Hepatocyte (in vitro differentiated cells): ENCODE measurements at regions not wholly inside any gene's neighbourhood (a gene's known extent, or its start where the extent isn't known, plus 50 kb on each side); places are given as distances from the start of the nearest gene placed in this dataset.

ENCODE experiments used
- DNase-seq: peaks from one replicate; pipeline ENCODE4 v3.0.0-alpha.2; 2016; ENCODE audit warnings: low spot score
- H2AFZ ChIP-seq: fragments of 200-600 bp; sonication (generic); 2 replicates; pipeline ENCODE4 v1.6.0; 2016; ENCODE audit warnings: antibody characterized with exemption, mild to moderate bottlenecking
- H3K27ac ChIP-seq: fragments of 200-600 bp; sonication (generic); 2 replicates; pipeline ENCODE4 v1.5.1; 2016; ENCODE audit warnings: mild to moderate bottlenecking
- H3K27me3 ChIP-seq: fragments of 200-600 bp; sonication (generic); 2 replicates; pipeline ENCODE4 v1.6.1; 2016
- H3K36me3 ChIP-seq: fragments of 200-600 bp; sonication (generic); replicated peaks from 2 replicates; pipeline ENCODE4 v1.5.1; 2016; ENCODE audit warnings: low read depth; ENCODE audit not compliant: insufficient read depth
- H3K4me1 ChIP-seq: fragments of 200-600 bp; sonication (generic); 2 replicates; pipeline ENCODE4 v1.5.1; 2016; ENCODE audit warnings: mild to moderate bottlenecking, moderate library complexity; ENCODE audit not compliant: insufficient read depth
- H3K4me2 ChIP-seq: fragments of 200-600 bp; sonication (generic); 2 replicates; pipeline ENCODE4 v1.6.0; 2016
- H3K4me3 ChIP-seq: fragments of 200-600 bp; sonication (generic); 2 replicates; pipeline ENCODE4 v1.5.1; 2016; ENCODE audit warnings: mild to moderate bottlenecking
- H3K79me2 ChIP-seq: fragments of 200-600 bp; sonication (generic); 2 replicates; pipeline ENCODE4 v1.6.0; 2017; ENCODE audit warnings: mild to moderate bottlenecking
- H3K9me2 ChIP-seq: fragments of 200-600 bp; sonication (generic); replicated peaks from 2 replicates; pipeline ENCODE4 v1.6.0; 2017; ENCODE audit warnings: mild to moderate bottlenecking; ENCODE audit not compliant: insufficient read depth
- H3K9me3 ChIP-seq: fragments of 200-600 bp; sonication (generic); 2 replicates; pipeline ENCODE4 v1.5.1; 2016; ENCODE audit warnings: low read depth, mild to moderate bottlenecking
- H4K20me1 ChIP-seq: fragments of 200-600 bp; sonication (generic); 2 replicates; pipeline ENCODE4 v1.6.0; 2016; ENCODE audit warnings: mild to moderate bottlenecking; ENCODE audit not compliant: insufficient read depth, poor library complexity, severe bottlenecking
- EZH2 ChIP-seq: fragments of 200-600 bp; sonication (generic); IDR thresholded peaks from 2 replicates; pipeline ENCODE4 v1.6.1; 2016; ENCODE audit warnings: antibody characterized with exemption, mild to moderate bottlenecking, borderline replicate concordance
- EZH2phosphoT487 ChIP-seq: fragments of 200-600 bp; sonication (generic); IDR thresholded peaks from one replicate; pipeline ENCODE4 v1.6.1; 2018; ENCODE audit warnings: antibody characterized with exemption, mild to moderate bottlenecking, low read depth, moderate library complexity; ENCODE audit not compliant: unreplicated experiment, severe bottlenecking
- WGBS: methylation state at CpG from one replicate; pipeline ENCODE4 v1.1.6; 2016; ENCODE audit warnings: low lambda C conversion rate; ENCODE audit errors: missing lambda C conversion rate; 5-methylcytosine and 5-hydroxymethylcytosine counted together
- TF ChIP-seq, protein P1 (sequence below): fragments of 200-600 bp; sonication (generic); IDR thresholded peaks from 2 replicates; pipeline ENCODE4 v1.5.1; 2016; ENCODE audit warnings: antibody characterized with exemption, mild to moderate bottlenecking; ENCODE audit not compliant: poor library complexity

DNA sequence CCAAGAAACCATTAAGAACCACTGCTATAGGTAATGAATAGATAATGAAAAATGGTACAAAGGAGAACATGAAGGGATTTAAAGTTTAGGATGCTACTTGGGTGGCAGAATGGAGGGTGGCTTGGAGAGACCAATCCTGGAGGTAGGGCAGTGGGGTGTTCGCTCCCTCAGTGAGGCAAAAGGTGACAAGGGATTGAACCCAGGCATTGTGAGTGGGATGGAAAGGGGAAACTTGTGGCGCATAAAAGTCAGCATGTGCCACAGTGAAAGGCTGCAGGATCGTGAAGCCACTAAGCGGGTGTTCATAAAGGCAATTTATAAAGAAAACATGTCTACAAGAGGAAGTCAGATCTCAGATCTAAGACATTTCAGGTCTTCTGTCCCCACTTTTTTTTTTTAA lies 76.7 kb upstream of the SLC38A2 start:
- Histone ChIP-seq H2AFZ (no peak overlapping the region), H3K36me3 (no peaks in the 10 kb centered on the region), H3K79me2 (no peaks in the 10 kb centered on the region), H3K9me3 (no peaks in the 10 kb centered on the region), H3K27me3 (no peaks in the 10 kb centered on the region), H3K4me1 (peaks cover 13% of the 10 kb centered on the region), H3K27ac (no peak overlapping the region), H3K4me3 (no peak overlapping the region), H4K20me1 (no peaks in the 10 kb centered on the region), H3K4me2 (no peak overlapping the region), H3K9me2 (no peaks in the 10 kb centered on the region)
- no peak for DNase-seq
- WGBS: 89% methylated on average over 4 of the region's 4 CpGs
- no peak for TF ChIP-seq EZH2

DNA sequence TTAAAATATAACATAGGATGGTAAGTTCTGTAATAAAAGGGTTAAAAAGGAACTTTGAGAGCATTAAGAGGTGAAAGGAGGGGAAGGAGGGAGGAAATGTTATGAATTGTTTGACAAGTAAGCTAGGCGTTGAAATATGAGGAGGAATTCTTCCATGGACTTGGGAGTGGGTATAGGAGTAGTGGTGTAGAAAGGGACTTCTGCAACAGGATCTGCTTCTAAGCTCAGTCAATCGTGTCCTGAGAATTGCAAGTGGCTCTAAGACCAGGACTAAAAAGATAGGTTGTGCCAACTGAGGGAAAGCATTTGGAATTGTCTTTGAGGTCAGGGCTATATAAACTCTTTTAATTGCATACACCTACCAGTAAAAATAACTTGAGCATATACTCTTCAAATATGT lies 74.1 kb upstream of the SLC38A2 start:
- H3K9me2 ChIP-seq: no peaks in the 10 kb centered on the region
- no peak for DNase-seq
- no peaks in the 10 kb centered on the region for H3K9me3 ChIP-seq
- peaks cover 10% of the 10 kb centered on the region for H3K4me1 ChIP-seq
- 40% methylated on average over 2 of the region's 2 CpGs for WGBS
- H2AFZ ChIP-seq: no peak overlapping the region
- no peaks in the 10 kb centered on the region for H3K27me3 ChIP-seq
- H3K79me2 ChIP-seq: no peaks in the 10 kb centered on the region
- H3K4me2 ChIP-seq: no peak overlapping the region
- TF ChIP-seq EZH2: no peak
- TF ChIP-seq, protein P1, sequence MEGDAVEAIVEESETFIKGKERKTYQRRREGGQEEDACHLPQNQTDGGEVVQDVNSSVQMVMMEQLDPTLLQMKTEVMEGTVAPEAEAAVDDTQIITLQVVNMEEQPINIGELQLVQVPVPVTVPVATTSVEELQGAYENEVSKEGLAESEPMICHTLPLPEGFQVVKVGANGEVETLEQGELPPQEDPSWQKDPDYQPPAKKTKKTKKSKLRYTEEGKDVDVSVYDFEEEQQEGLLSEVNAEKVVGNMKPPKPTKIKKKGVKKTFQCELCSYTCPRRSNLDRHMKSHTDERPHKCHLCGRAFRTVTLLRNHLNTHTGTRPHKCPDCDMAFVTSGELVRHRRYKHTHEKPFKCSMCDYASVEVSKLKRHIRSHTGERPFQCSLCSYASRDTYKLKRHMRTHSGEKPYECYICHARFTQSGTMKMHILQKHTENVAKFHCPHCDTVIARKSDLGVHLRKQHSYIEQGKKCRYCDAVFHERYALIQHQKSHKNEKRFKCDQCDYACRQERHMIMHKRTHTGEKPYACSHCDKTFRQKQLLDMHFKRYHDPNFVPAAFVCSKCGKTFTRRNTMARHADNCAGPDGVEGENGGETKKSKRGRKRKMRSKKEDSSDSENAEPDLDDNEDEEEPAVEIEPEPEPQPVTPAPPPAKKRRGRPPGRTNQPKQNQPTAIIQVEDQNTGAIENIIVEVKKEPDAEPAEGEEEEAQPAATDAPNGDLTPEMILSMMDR: no peak
- no peak for TF ChIP-seq EZH2phosphoT487
- no peaks in the 10 kb centered on the region for H4K20me1 ChIP-seq
- H3K4me3 ChIP-seq: no peak overlapping the region
- H3K36me3 ChIP-seq: no peaks in the 10 kb centered on the region
- H3K27ac ChIP-seq: no peak overlapping the region

DNA sequence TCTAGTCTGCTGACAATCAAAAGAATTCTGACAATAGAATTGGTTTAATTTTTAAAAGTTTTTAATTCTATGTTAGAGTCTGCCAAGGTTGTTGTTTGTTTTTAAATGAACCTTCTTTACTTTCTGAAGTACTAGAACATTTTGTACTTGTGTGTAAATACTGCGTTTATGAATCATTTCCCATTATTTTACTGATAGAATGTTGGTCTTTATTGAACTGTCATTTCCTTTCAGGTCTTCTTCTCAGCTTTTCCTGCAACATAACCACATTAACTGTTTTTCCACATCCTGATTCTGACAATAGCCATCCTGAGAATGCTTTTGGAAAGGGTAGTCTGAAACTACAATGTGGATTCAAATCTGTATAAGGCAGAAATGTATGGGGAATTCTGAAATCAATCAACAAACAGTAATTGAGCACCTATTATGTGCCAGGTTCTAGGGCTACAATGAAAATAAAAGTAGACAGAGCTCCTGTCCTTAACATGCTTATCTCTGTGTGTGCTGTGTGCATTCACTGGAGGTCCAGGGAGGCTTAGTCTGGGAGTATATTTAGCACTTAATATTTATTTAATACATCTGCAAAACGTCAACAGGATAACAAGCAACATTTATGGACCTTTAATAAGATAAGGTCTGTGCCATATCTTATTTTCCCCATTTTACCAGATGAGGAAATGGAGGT lies 73.1 kb upstream of the SLC38A2 start:
- no peak overlapping the region for H2AFZ ChIP-seq

DNA sequence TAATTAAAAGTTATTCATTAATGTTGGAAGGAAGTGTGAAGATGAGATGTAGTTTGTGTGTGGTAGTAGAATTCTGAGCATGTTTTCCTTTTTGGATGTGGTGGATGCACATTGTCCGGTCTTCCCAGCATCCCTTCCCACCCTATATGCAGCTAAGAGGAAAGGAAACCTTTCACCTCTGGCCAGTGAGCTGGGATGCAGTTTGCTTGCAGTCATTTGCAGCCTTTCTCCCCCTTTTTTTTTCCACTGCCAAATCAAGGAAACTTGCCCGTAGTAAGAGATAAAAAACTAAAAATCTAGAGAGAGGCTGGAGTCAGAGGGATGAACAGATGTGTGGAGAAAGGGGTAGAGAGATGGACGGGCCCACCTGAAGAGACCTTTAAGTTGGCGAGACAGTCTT lies 72.5 kb upstream of the SLC38A2 start:
- H4K20me1 ChIP-seq: no peaks in the 10 kb centered on the region
- 83% methylated on average over 4 of the region's 4 CpGs for WGBS
- H3K27ac ChIP-seq: no peak overlapping the region
- H3K27me3 ChIP-seq: no peaks in the 10 kb centered on the region
- H3K4me1 ChIP-seq: peaks cover 10% of the 10 kb centered on the region
- no peak overlapping the region for H3K4me2 ChIP-seq
- no peaks in the 10 kb centered on the region for H3K36me3 ChIP-seq
- H3K9me3 ChIP-seq: no peaks in the 10 kb centered on the region
- H2AFZ ChIP-seq: no peak overlapping the region
- no peak overlapping the region for H3K4me3 ChIP-seq
- H3K9me2 ChIP-seq: no peaks in the 10 kb centered on the region
- DNase-seq: no peak
- TF ChIP-seq, protein P1: no peak
- TF ChIP-seq EZH2phosphoT487 (no peak), EZH2 (no peak)
- H3K79me2 ChIP-seq: no peaks in the 10 kb centered on the region

More for the DNA sequence above, 73.1 kb upstream of the SLC38A2 start:
- Histone ChIP-seq H3K27ac (no peak overlapping the region), H3K9me2 (no peaks in the 10 kb centered on the region), H3K4me2 (no peak overlapping the region), H3K4me1 (peaks cover 10% of the 10 kb centered on the region), H3K9me3 (no peaks in the 10 kb centered on the region), H4K20me1 (no peaks in the 10 kb centered on the region), H3K27me3 (no peaks in the 10 kb centered on the region), H3K4me3 (no peak overlapping the region), H3K79me2 (no peaks in the 10 kb centered on the region), H3K36me3 (no peaks in the 10 kb centered on the region)
- no peak for TF ChIP-seq EZH2
- TF ChIP-seq EZH2phosphoT487: no peak
- TF ChIP-seq, protein P1: no peak
- WGBS: 23% methylated on average over 2 of the region's 2 CpGs
- no peak for DNase-seq
